GM21786 (cell line): ENCODE measurements at regions not wholly inside any gene's neighbourhood (a gene's known extent, or its start where the extent isn't known, plus 50 kb on each side); places are given as distances from the start of the nearest gene placed in this dataset.

Source experiments
- ATAC-seq: cut with Tn5 transposase; IDR thresholded peaks from one replicate; pipeline ENCODE4 v1.9.1; 2021; ENCODE audit not compliant: unreplicated experiment

DNA sequence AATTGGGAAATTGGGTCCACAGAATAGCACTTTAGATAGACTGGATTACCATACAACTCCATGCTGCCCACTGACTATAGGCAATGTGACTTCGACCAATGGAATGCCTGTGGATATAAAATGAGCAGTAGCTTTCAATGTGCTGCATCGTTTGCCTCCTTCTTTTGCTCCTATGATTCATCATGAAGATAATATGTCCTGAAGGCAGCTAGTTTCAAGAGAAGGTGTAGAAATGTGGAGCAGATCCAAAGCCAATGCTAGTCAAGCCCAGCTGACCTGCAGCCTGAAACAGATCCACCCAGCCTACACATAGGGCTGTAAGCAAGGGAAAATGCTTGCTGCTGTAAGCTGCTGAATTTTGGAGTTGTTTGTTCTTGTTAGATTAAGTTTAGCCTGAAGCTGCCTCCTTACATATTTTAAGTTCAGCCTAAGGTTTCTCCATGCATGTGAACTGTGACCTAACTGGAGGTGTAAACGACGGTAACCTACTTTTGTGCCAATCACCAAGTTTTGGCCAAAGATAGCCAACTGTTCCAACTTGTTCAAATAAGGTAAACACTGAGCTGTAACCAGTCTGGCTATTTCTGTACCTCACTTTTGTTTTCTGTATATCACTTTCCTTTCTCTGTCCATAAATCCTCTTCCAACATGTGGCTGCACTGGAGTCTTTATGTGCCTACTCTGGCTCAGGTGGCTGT is 169.1 kb upstream of the AVPR1A start:
- ATAC-seq = no peak

DNA sequence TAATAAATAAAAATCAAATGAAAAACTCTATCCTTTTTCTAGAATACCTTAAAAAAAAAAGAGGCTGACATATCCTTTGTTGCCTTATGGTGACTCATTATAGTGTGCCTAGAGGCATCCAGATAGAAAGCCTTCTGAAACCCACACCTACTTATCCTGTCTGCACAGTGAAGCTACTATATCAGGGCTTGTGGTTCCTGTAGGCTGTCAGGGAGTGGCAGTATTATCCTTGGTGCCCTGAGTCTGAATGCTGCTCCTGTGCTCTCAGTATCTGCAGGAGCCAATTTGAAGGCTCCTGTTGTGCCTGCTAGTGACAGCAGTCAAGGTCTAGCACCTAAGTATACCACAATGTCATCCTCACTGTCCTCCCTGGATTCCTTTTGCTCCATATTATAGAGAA is 168.4 kb upstream of the AVPR1A start:
- ATAC-seq = peak; percentile 92

DNA sequence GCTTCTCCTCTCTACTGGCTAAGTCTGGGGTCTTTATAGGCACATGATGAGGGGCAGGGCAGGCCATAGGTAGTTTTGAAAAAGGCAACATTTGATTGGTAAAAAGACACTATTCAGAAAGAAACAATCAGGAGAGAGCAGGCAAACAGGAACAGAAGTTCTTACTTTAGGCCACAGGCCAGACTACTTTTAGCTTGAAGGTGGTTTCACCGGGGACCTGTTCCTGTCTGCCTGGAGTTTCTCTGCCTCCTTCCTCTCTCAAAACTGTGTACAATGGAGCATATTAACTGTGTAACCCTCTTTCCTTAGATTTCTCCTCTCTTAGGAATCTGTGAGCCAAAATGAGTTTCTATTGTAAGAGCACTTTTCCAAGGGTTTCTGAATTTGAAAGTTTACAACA is 167.9 kb upstream of the AVPR1A start:
- peak; percentile 40 for ATAC-seq

DNA sequence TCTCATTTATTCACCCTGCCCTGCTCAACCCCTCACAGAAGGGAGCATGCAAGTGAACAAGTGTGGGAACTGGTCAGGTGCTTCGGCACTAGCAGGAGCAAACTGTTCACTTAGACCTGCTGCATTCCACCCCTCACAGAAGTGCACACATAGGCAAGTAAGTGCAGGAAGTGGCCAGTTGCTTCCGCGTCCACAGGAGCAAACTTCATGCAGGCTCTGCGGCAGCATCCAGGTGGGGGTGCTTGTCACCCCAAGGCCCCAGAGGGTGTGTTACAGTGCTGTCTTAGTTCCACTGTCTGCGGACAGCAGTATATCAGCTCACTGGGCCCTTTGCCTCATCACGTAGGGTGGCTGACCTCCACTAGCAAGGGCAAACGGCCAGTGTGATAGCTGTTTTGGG is 167.3 kb upstream of the AVPR1A start:
- no peak for ATAC-seq

DNA sequence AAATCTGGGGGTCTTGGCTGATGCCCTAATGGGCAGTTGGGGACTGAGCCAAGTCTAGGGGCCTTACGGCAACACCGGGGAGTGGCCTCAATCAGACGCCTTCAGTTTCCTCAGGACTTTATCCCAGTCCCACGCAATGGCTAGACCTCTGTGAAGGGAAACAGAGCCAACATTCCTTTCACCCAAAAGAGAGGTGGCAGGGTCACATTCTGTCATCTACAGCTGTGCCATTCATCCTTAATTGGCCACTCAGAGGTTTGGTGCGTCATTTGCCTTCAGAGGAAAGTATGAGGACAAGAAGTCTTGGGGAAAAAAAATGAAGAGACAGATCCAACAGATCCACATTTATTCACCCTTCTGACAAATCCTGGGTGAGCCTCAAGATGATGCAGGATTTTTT is 166.9 kb upstream of the AVPR1A start:
- ATAC-seq = no peak

DNA sequence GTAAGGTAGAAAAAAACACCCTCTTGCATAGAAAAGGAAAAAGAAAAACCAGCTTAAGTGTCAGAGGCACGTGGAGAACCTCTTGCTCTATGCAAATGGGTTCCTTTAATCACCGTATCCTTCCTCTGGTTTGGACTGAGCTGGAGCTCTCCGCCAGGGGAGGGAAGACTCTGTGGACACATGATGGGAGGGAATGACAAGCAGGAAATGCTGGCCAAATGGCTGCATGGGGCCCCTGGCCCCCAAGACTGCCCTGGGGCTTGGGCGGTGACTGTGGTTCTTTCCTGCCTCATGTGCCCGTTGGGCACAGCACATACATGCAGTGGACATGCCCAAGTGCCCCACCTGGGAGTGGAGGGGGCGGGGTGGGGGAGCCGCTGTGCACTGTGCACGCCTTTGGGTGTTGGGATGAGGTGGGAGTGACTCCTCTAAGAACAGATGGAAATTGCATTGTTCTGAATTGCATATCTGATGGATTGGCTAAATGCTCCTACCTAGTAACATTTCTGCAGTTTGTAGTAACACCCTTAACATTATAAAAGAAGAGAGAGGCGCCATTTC is 166.4 kb upstream of the AVPR1A start:
- no peak for ATAC-seq

DNA sequence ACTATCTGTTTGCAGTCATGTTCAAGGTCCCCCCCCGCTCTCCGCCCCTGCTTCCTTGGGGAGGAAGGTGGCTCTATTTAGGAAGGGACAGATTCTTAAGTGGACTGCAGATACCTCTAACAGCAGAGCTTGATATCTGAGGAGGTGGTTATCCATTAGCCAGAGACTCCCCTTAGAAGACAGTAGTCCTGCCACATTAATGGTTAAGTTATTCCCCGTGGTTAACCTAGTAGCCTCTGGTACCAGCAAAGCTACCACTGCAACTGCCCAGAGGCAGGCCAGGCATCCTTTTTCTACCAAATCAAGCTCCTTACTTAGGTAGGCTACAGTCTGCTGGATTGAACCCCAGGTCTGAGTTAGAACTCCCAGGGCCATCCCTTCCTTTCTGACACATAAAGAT is 162.1 kb upstream of the AVPR1A start:
- peak; percentile 51 for ATAC-seq

DNA sequence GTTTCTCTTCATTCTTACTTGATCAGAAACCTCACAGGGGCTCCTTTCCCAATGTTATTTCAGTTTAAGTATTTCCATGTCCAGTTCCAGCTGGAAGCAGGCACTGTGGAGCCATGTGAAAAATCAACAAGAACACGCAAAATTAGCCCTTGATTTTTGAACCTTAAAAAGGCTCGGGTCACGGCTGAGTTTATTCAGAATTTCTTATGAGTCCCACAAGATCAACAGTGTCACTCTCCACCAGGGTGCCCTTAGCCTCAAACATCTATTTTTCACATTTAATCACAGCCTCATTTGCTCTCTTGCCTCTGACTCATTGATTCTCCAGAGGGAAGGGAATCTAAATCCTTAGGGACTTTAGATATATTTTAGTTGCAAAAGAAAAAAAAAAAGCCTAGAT is 157.7 kb upstream of the AVPR1A start:
- no peak for ATAC-seq

DNA sequence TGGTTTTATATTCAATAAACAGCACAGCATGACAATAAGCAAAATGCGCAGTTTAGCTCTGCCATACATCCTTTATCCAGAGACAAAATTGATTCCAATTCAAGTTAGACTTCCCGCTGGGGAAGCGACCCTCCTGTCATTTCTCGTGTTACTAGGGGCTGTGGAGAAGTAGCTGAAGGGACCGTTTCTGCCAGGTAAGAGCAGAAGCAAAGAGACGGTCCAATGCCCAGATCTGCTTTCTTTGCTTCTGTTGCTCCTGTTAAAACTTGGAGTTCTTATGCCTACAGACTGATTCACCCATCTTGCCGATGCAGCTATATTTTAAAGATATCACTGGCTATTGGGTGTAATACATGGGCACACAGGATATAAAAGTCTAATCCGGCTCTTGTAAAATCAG is 156.8 kb upstream of the AVPR1A start:
- no peak for ATAC-seq

DNA sequence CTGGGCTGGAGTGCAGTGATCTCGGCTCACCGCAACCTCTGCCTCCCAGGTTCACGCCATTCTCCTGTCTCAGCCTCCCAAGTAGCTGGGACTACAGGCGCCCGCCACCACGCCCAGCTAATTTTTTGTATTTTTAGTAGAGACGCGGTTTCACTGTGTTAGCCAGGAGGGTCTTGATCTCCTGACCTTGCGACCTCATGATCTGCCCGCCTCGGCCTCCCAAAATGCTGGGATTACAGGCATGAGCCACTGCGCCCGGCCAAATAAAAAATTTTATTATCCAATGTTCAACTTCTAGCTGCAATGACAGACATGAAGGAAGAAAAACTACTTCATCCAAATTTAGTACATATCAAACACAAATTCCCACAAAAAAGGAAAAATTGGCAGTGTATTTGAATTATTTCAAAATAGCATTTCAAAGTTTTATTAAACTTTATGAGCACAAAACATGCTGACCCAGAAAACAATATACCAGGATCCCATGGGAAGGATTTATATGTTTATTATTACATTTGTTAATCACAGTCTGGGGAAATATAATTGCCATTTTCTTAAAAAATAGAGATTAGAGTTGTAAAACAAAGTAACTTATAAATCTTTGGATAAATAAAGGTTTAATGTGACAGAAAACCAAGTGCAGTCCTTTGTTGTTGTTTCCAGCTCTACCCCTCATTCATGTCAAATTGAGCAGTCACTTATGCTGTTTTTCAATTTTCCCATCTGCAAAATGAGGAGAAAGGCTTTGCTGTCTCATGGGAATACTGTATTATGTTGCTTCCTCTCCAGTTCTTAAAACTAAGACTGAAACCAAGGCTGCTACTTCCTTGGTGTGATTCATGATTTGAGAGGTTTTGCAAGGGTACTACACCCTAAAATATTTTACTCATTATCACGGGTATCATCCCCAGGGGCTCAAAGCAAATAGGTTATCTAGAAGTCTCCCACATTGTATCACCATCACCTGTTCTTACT is 155.2 kb upstream of the AVPR1A start:
- peak; percentile 31 for ATAC-seq

DNA sequence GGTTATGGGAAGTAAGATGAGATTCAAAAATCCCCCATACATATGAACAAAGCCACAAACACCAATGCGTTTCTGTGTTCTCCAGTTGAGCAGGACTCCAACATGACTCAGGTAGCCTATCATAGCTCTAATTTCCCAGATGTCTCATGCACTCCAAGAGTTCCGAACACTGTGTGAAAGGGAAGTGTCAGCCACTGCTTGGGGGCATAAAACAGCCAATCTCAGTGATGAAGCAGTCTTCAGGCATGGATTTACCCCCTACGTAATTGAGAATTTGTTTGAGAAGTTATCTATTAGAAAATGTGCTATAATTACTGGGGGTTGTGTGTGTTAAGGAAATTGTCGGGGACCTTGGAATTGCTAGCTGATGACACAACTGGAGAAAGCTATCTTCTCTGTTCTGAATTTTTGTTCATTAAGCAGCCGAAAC is 153.9 kb upstream of the AVPR1A start:
- ATAC-seq = peak; percentile 31

DNA sequence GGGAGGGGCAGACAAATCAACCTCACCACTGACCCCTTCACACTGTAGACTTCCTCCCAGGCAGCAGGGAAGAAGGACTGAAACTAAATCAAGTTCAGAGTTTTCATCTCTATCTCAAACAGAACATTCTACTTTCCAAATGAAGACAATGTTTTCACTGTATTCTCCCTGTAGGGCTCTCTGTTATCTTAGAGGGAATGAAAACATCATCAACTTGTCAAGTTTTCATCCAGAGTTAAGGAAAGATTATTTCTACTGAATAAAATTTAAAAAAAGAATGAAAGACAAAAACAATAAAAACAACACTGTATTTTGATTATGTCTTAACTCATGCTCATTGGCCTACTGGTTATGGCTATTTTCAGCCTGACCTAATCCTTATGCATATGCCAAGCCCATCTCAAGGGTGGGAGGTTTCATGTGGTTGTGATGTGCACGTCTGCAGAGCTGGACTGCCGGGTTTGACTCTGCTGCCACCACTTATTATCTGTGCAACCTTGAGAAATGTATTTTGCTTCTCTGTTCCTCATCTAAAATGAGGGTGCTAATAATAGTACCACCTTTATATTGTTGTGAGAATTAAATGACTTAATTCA is 152.0 kb upstream of the AVPR1A start:
- peak; percentile 37 for ATAC-seq

DNA sequence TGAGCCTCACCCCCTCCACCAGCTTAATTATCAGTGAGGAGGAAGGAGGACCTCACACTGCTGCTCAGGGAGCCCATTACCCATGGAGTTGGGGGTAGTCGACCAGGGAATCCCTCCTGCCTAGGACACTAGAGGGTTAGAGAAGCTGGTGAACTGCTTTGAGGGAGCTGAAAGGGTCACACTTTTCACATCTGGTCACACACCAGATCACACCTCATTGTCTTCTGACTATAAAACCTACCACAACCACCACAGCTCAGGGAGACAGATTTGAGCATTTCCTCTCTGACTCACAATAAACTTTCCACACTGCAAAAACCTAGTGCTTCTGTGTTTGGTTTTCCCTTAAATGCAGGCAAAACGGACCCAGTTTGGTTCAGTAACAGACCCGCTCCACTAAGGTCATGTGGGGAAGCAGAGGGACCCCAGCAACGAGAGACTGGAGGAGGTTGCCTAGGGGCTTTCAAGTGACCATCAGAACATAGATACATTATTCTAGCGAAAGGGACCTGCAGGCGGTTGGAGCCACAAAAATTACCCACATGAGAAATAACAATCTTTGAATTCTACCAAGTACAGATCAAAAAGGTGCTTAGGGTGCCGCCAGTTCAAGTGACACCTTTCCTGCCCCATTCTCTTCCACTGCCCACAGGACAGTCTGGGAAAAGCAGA is 151.4 kb upstream of the AVPR1A start:
- peak; percentile 74 for ATAC-seq

DNA sequence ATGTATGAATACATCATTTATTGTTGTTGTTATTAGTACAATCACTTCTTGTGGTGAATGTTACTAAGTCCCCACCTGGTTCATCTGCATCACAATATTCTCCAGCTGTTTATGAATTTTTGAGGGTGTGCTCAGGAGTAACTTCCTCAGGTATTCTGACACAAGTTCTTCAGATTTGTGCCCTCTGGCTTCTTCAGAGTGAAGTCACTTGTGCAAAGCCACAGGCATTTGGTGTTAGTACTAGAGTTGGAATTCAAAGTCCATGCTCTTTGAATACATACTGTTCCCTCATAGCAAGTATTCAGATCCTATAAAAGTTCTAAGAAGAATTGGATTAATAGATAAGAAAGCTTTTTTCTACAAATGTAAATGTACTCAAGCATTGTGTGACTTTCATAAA is 150.3 kb upstream of the AVPR1A start:
- ATAC-seq = no peak

DNA sequence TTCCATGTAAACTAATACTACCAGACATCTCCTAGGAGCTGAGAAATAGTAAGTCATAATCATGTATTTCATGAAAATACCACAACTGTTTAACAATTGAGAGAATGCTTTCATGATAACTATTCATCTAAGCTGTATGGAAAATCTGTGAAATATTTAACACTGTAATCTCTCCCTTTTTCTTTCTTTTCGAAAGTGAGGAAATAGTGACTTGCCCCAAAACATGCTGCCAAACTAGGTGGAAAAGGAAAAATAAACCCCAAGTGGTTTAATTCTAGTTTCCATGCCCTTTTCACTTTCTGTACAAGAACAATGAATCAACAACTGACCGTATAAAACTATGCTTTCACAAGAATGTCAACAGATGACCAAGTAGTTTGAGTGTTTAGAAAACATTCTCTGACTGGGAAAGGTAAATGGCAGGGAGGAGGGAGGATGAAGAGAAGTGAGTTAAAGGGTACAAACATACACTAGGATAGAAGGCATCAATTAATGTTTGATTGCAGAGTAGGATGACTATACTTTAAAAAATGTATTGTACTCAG is 147.5 kb upstream of the AVPR1A start:
- ATAC-seq = no peak

DNA sequence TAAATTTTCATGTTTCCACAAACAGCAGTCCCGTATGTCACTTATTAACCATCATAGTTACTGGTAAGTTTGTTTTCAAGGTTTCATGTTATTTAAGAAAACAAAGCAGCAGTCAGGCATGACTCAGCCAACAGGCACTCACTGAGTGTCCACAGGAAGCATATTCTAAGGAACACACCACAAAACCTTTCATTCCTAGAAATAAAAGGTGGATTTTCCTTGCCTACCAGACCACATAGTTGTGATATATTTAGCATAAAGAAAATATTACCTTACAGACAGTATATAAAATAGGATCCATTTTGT is 143.3 kb upstream of the AVPR1A start:
- peak; percentile 90 for ATAC-seq

DNA sequence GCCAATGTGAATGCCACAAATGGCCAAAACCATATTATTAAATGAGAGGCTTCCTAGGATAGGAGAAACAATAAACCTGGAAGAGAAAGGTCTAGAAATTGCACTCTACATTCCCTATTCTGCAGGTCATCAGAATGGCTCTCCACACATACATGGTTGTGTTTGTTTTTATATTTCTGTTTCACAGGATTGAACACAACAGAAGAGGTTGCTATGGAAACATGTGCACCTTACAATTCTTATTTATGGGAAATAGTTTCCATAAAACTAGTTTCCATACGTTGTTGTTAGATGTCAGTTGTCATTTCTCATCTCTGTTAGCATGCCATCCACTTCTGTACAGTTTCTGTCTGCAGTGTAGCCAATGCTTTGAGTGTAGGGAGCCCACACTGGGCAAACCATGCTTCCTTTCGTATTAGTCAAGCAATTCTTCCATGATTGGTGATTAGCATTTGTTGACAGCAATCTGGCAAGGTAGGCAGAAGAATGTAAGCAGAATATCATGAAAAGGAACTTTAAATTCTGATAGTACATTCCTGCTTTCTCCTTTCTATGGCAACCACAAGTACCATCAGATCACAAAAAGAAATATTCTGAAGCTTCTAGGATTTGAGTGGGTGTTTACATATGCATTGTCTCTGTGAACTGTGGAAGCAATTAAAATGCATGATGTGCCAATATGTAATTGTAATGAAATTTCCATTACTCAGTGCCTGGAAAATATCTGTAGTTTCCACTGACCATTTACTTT is 141.6 kb upstream of the AVPR1A start:
- ATAC-seq = no peak

DNA sequence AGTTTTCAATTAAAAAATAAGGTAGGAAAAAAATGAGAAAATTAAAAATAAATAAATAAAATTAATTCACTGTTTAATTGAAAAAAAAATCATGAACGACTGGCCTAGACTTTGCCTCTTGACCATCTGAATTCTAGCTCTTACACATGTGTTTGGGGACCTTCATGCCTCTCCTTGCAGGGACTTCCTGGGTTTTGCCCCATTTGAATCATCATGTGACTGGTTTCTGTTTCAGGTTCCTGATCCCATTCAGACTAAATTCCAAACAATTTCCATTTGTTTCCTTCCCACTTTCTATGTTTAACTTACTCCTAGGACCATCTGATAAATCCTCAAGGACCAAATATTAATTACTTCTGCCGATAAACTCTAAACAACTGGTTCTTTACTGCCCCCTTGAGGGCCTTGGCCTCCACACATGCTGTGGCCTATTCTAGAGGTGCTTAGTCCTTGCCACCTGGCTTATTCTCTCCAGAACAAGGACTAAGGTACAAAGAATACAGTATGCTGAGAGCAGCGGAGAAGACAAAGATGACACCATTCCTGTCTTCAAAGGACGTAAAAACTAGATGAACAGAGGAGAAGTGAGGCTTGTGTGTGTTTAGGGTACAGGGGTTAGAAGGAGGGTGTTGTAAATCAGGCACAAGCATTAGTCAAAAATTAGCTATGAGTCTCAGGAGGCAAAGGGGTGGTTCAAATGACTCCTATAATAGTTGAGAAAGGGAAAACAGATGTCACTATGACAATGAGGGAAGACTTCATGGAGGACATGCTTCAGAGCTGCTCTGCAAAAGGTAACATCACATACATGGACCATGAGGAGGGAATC is 125.8 kb upstream of the AVPR1A start:
- ATAC-seq = peak; percentile 83

DNA sequence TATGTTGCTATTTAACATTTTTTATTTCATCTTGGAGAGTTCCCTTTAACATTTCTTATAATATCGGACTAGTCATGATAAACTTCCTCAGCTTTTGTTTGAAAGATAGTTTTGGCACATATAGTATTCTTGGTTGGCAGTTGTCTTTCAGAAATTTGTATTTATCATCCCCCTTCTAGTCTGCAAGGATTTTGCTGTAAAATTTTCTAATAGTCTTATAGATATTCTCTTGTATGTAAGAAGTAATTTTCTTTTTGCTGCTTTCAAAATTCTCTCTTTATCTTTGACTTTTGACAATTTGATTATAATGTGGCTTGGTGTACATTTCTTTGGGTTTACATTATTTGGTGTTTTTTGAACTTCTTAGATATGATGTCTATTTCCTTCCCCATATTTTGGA is 116.0 kb upstream of the AVPR1A start:
- ATAC-seq = no peak
